GM12878 (cell line): ENCODE measurements at regions not wholly inside any gene's neighbourhood (a gene's known extent, or its start where the extent isn't known, plus 50 kb on each side); places are given as distances from the start of the nearest gene placed in this dataset.

Experiments
- ATAC-seq: fragments of 200-7000 bp; cut with Tn5 transposase; 3 replicates; pipeline ENCODE4 v1.9.1; 2020; ENCODE audit warnings: mild to moderate bottlenecking, moderate library complexity
- BruUV-seq: library from RNA; stranded (reverse); fragments of 400-500 nt; replicated peaks from 2 replicates; lab custom pipeline; 2021; lab: Mats Ljungman, UMichigan
- CTCF ChIA-PET: fragments of 300-600 bp; sonication (Branson Sonifier 250); formaldehyde crosslinking; extraction: SDS; loops from one replicate; lab custom pipeline; 2021; ENCODE audit warnings: inconsistent platforms; lab: Yijun Ruan, JAX
- POLR2A ChIA-PET: fragments of 350-600 bp; formaldehyde crosslinking; extraction: SDS; loops from one replicate; lab custom pipeline; 2021; ENCODE audit warnings: inconsistent platforms; lab: Charles Lee
- RAD21 ChIA-PET: fragments of 300-600 bp; sonication (Branson Sonifier 250); formaldehyde crosslinking; loops from one replicate; lab custom pipeline; 2023; ENCODE audit warnings: antibody characterized with exemption; ENCODE audit not compliant: unreplicated experiment; lab: Charles Lee
- SMC1A ChIA-PET: fragments of 300-600 bp; sonication (Branson Sonifier 250); formaldehyde crosslinking; loops from one replicate; lab custom pipeline; 2023; ENCODE audit not compliant: unreplicated experiment, uncharacterized antibody; lab: Charles Lee
- DNase-seq: peaks from one replicate; pipeline ENCODE4 v3.0.0-alpha.2; 2011; ENCODE audit warnings: low read depth, low spot score
- FAIRE-seq: peaks from 3 replicates; lab custom pipeline; 2011; peaks lifted over from hg19 to GRCh38; lab: Jason Lieb, UNC
- H2AFZ ChIP-seq: 2 replicates; pipeline ENCODE4 v1.6.0; 2011; ENCODE audit warnings: low read depth, low read length, control low read depth; ENCODE audit not compliant: control insufficient read depth
- H3K27ac ChIP-seq: 2 replicates; pipeline ENCODE4 v1.5.1; 2011; ENCODE audit warnings: control low read depth; ENCODE audit not compliant: control insufficient read depth, insufficient read depth
- H3K27me3 ChIP-seq, 2 experiments: replicated peaks in 1 of 2; 2 replicates each; pipeline versions ENCODE4 v1.6.0 to v1.6.1; 2011; ENCODE audit warnings: low read length in 1 of 2; ENCODE audit not compliant: control insufficient read depth in 2 of 2, insufficient read depth in 2 of 2
- H3K36me3 ChIP-seq, 2 experiments: 2 replicates each; pipeline ENCODE4 v1.5.1; 2011; ENCODE audit warnings: low read length in 1 of 2; ENCODE audit not compliant: control insufficient read depth in 2 of 2, insufficient read depth in 2 of 2
- H3K4me1 ChIP-seq: 2 replicates; pipeline ENCODE4 v1.6.1; 2011; ENCODE audit warnings: mild to moderate bottlenecking, low read length, moderate library complexity, mixed read lengths; ENCODE audit not compliant: control insufficient read depth, insufficient read depth
- H3K4me2 ChIP-seq: 2 replicates; pipeline ENCODE4 v1.6.0; 2011; ENCODE audit warnings: control low read depth; ENCODE audit not compliant: control insufficient read depth, insufficient read depth
- H3K4me3 ChIP-seq: fragments of 200-600 bp; sonication (generic); 2 replicates; pipeline ENCODE4 v1.5.1; 2016
- H3K79me2 ChIP-seq: 2 replicates; pipeline ENCODE4 v1.6.0; 2011; ENCODE audit warnings: low read length; ENCODE audit not compliant: control insufficient read depth, insufficient read depth
- H3K9ac ChIP-seq: 2 replicates; pipeline ENCODE4 v1.8.0; 2011; ENCODE audit warnings: low read length, control low read depth, mixed read lengths; ENCODE audit not compliant: control insufficient read depth, insufficient read depth
- H3K9me3 ChIP-seq: replicated peaks from 3 replicates; pipeline ENCODE4 v1.5.1; 2011; ENCODE audit warnings: mild to moderate bottlenecking, low read length; ENCODE audit not compliant: control insufficient read depth, insufficient read depth
- H4K20me1 ChIP-seq: 2 replicates; pipeline ENCODE4 v1.6.0; 2011; ENCODE audit not compliant: control insufficient read depth, insufficient read depth
- ATF3 ChIP-seq: IDR thresholded peaks from 2 replicates; pipeline ENCODE4 v1.6.1; 2011; ENCODE audit warnings: low read depth, mild to moderate bottlenecking, low read length, moderate library complexity, borderline replicate concordance; ENCODE audit errors: extremely low read depth
- BCL11A ChIP-seq: IDR thresholded peaks from 2 replicates; pipeline ENCODE4 v1.6.1; 2011; ENCODE audit warnings: low read depth, low read length
- CBX5 ChIP-seq: sonication (generic); IDR thresholded peaks from 2 replicates; pipeline ENCODE4 v1.6.1; 2016; ENCODE audit warnings: low read depth, moderate library complexity, mild to moderate bottlenecking, inconsistent platforms
- EED ChIP-seq: sonication (generic); IDR thresholded peaks from 2 replicates; pipeline ENCODE4 v1.6.1; 2016; ENCODE audit warnings: antibody characterized with exemption, low read depth
- MTA2 ChIP-seq: fragments of 450-650 bp; IDR thresholded peaks from 2 replicates; pipeline ENCODE4 v1.6.1; 2016; ENCODE audit warnings: low read depth, mild to moderate bottlenecking, moderate library complexity
- MXI1 ChIP-seq: fragments of 150-350 bp; IDR thresholded peaks from 2 replicates; pipeline ENCODE4 v1.6.1; 2011; ENCODE audit warnings: low read depth, mild to moderate bottlenecking, inconsistent platforms, low read length, improper control_type of control experiment
- NR2C1 ChIP-seq: fragments of 450-650 bp; IDR thresholded peaks from 2 replicates; pipeline ENCODE4 v1.6.1; 2017; ENCODE audit warnings: antibody characterized with exemption, mild to moderate bottlenecking, moderate library complexity
- RAD51 ChIP-seq: fragments of 450-650 bp; IDR thresholded peaks from 2 replicates; pipeline ENCODE4 v1.6.1; 2016; ENCODE audit warnings: moderate library complexity, mild to moderate bottlenecking, inconsistent platforms
- RCOR1 ChIP-seq: conservative IDR thresholded peaks from 2 replicates; pipeline ENCODE4 v1.6.1; 2012; ENCODE audit warnings: low read depth, low read length, improper control_type of control experiment
- RELA ChIP-seq: fragments of 450-650 bp; IDR thresholded peaks from 2 replicates; pipeline ENCODE4 v1.8.0; 2014; ENCODE audit warnings: borderline replicate concordance; ENCODE audit not compliant: partially characterized antibody
- SPI1 ChIP-seq: IDR thresholded peaks from 2 replicates; pipeline ENCODE4 v1.6.1; 2011; ENCODE audit warnings: low read depth, mild to moderate bottlenecking, low read length, moderate library complexity, borderline replicate concordance; ENCODE audit not compliant: insufficient read depth
- SUZ12 ChIP-seq: fragments of 200-600 bp; sonication (generic); IDR thresholded peaks from one replicate; pipeline ENCODE4 v1.6.1; 2018; ENCODE audit warnings: antibody characterized with exemption, mild to moderate bottlenecking; ENCODE audit not compliant: unreplicated experiment
- WGBS: methylation state at CpG from one replicate; pipeline ENCODE4 v1.1.6; 2016; ENCODE audit warnings: low lambda C conversion rate; ENCODE audit not compliant: insufficient replicate concordance, insufficient coverage; ENCODE audit errors: missing lambda C conversion rate; 5-methylcytosine and 5-hydroxymethylcytosine counted together
- in situ Hi-C: fragments of 300-500 bp; cut with MboI; formaldehyde crosslinking; loops from 9 replicates; pipeline ENCODE4 v1.14.3; 2018; ENCODE audit warnings: mixed read lengths
- intact Hi-C: fragments of 100-400 bp; cut with micrococcal nuclease; formaldehyde crosslinking; loops from one replicate; pipeline ENCODE4 v1.14.2; 2022; ENCODE audit not compliant: unreplicated experiment

- in situ Hi-C loops = no loop called here
- Histone ChIP-seq H3K4me2 (no peak overlapping the region), H2AFZ (no peak overlapping the region), H3K4me3 (no peak overlapping the region), H3K27me3 (no peaks in the 10 kb centered on the region), H3K9me3 (no peaks in the 10 kb centered on the region), H3K4me1 (no peaks in the 10 kb centered on the region), H3K9ac (no peak overlapping the region), H3K79me2 (no peaks in the 10 kb centered on the region), H3K27ac (no peak overlapping the region), H3K36me3 (no peaks in the 10 kb centered on the region), H4K20me1 (no peaks in the 10 kb centered on the region)
- intact Hi-C loops = no loop called here
- SMC1A ChIA-PET = interaction anchor here (0.6 kb wide), 1 partner anchor 40 kb away, joined by 3 read pairs; no protein-coding TSS in a partner anchor
- BruUV-seq = no TSS peak
- CTCF ChIA-PET = no interaction called here
- RAD21 ChIA-PET = no interaction called here
- no peak for ATAC-seq
- TF ChIP-seq ATF3 (no peak), MXI1 (no peak), EED (no peak), BCL11A (no peak), RCOR1 (no peak), SUZ12 (no peak), NR2C1 (no peak), RELA (no peak), MTA2 (no peak), CBX5 (no peak), SPI1 (no peak), RAD51 (no peak)
- POLR2A ChIA-PET = no interaction called here
- no peak for DNase-seq
- no peak for FAIRE-seq
- 0% methylated on average over 1 of the region's 1 CpG for WGBS
Observed at GRCh38 chr10:90328459-90328858, 529.4 kb downstream of the HTR7 start.
